22Rv1 (cell line): ENCODE measurements at regions not wholly inside any gene's neighbourhood (a gene's known extent, or its start where the extent isn't known, plus 50 kb on each side); places are given as distances from the start of the nearest gene placed in this dataset.

Source experiments
- H3K27ac ChIP-seq: fragments of 450-650 bp; 2 replicates; pipeline ENCODE4 v1.5.1; 2017
- CTCF ChIP-seq: fragments of 450-650 bp; IDR thresholded peaks from 2 replicates; pipeline ENCODE4 v1.5.1; 2017; ENCODE audit warnings: mild to moderate bottlenecking
- ZFX ChIP-seq: fragments of 450-650 bp; IDR thresholded peaks from 2 replicates; pipeline ENCODE4 v1.6.1; 2017; ENCODE audit warnings: antibody characterized with exemption, borderline replicate concordance

- TF ChIP-seq CTCF, result no peak
- TF ChIP-seq ZFX, result no peak
- H3K27ac ChIP-seq, result no peak overlapping the region
Observed at GRCh38 chr5:77832166-77832770, 56.1 kb upstream of the TBCA start.

GRCh38 chr5:77828445-77828844 is 52.3 kb upstream of the TBCA start:
- no peak overlapping the region for H3K27ac ChIP-seq
- TF ChIP-seq CTCF (peak; percentile 19), ZFX (no peak)
